ENCODE measurements at regions not wholly inside any gene's neighbourhood (a gene's known extent, or its start where the extent isn't known, plus 50 kb on each side); places are given as distances from the start of the nearest gene placed in this dataset.

DNA sequence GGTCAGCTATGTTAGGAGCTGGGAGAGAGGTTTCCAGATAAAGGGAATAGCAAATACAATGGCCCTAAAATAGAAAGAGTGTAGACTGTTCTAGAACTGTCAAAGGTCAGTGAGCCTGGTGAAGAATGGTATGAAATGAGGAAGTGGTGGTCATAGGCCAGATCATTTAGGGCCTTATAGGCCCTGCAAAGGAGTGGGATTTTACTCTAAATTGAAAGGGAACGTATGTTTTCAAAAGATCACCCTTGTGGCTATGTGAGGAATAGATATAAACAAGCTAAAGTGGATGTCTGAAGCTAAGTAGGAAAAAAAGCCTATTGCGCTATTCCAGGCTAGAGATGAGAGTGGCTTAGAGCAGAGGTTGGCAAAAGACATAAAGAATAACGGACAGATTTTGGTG is 70.7 kb upstream of the TDRD3 start:
- H3K27ac ChIP-seq (ENCODE audit: low read depth in 2 of 2, low read length in 1 of 2) = no peak overlapping the region
- H3K4me3 ChIP-seq (ENCODE audit: low read depth in 1 of 2, low read length in 2 of 2) = no peak overlapping the region
- H3K4me1 ChIP-seq (ENCODE audit: control insufficient read depth in 2 of 2, insufficient read depth in 2 of 2, low read length in 1 of 2) = no peaks in the 10 kb centered on the region
- no peaks in the 10 kb centered on the region for H3K9me3 ChIP-seq (ENCODE audit: control insufficient read depth in 2 of 2, insufficient read depth in 1 of 2, low read depth in 1 of 2, low read length in 1 of 2)
- H3K36me3 ChIP-seq (ENCODE audit: control insufficient read depth in 2 of 2, insufficient read depth in 2 of 2, low read length in 1 of 2) = no peaks in the 10 kb centered on the region
- WGBS, 2 donors = 87 to 92% methylated on average over 3 of the region's 3 CpGs
- H3K27me3 ChIP-seq (ENCODE audit: control insufficient read depth in 1 of 2, insufficient read depth in 2 of 2, low read length in 2 of 2) = no peaks in the 10 kb centered on the region

DNA sequence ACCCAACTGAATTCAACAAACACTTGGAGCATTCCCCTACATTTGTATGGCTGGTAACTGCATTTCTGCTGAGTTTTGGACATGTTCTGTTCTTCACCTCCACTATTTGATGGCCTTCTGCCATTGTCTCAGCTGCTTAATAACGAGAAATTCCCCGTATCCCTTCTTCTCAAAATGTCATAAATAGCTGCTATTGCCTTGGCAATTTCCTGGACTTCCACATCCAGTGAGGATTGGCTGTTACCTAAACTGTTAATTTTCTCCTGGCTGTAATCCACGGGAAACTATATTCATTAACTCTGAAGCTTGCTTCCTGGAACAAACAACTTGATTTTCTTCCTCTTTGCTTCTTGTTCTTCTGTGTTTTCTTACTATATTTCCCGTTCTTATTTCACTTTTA is 69.5 kb upstream of the TDRD3 start:
- WGBS, 2 donors = 21 to 23% methylated on average over 4 of the region's 4 CpGs
- no peak overlapping the region for H3K4me3 ChIP-seq (ENCODE audit: low read depth in 1 of 2, low read length in 2 of 2)
- no peaks in the 10 kb centered on the region for H3K27me3 ChIP-seq (ENCODE audit: control insufficient read depth in 1 of 2, insufficient read depth in 2 of 2, low read length in 2 of 2)
- H3K27ac ChIP-seq (ENCODE audit: low read depth in 2 of 2, low read length in 1 of 2) = no peak overlapping the region
- H3K36me3 ChIP-seq (ENCODE audit: control insufficient read depth in 2 of 2, insufficient read depth in 2 of 2, low read length in 1 of 2) = no peaks in the 10 kb centered on the region
- no peaks in the 10 kb centered on the region for H3K4me1 ChIP-seq (ENCODE audit: control insufficient read depth in 2 of 2, insufficient read depth in 2 of 2, low read length in 1 of 2)
- H3K9me3 ChIP-seq (ENCODE audit: control insufficient read depth in 2 of 2, insufficient read depth in 1 of 2, low read depth in 1 of 2, low read length in 1 of 2) = no peaks in the 10 kb centered on the region

DNA sequence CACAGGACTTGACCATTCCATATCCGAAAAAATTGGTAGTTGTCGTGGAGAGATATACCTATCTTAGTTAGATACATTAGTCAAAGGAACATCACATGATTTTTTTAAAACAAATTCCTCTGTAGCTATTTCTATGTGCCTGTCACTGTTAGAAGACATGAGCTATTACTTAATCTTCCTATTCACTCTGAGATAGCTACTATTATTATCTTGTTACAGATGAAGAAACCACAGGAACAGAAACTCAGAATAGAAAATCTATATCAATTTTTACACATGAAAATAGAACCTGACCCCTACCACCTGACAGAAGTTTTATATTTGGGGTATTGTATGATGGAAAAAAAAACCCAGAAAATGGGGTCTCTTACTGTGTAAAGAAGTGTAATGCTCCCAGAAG is 68.9 kb upstream of the TDRD3 start:
- 56 to 64% methylated on average over 2 of the region's 2 CpGs for WGBS, 2 donors
- H3K4me1 ChIP-seq (ENCODE audit: control insufficient read depth in 2 of 2, insufficient read depth in 2 of 2, low read length in 1 of 2) = no peaks in the 10 kb centered on the region
- H3K27me3 ChIP-seq (ENCODE audit: control insufficient read depth in 1 of 2, insufficient read depth in 2 of 2, low read length in 2 of 2) = no peaks in the 10 kb centered on the region
- no peaks in the 10 kb centered on the region for H3K36me3 ChIP-seq (ENCODE audit: control insufficient read depth in 2 of 2, insufficient read depth in 2 of 2, low read length in 1 of 2)
- no peak overlapping the region for H3K4me3 ChIP-seq (ENCODE audit: low read depth in 1 of 2, low read length in 2 of 2)
- no peak overlapping the region for H3K27ac ChIP-seq (ENCODE audit: low read depth in 2 of 2, low read length in 1 of 2)
- H3K9me3 ChIP-seq (ENCODE audit: control insufficient read depth in 2 of 2, insufficient read depth in 1 of 2, low read depth in 1 of 2, low read length in 1 of 2) = no peaks in the 10 kb centered on the region

DNA sequence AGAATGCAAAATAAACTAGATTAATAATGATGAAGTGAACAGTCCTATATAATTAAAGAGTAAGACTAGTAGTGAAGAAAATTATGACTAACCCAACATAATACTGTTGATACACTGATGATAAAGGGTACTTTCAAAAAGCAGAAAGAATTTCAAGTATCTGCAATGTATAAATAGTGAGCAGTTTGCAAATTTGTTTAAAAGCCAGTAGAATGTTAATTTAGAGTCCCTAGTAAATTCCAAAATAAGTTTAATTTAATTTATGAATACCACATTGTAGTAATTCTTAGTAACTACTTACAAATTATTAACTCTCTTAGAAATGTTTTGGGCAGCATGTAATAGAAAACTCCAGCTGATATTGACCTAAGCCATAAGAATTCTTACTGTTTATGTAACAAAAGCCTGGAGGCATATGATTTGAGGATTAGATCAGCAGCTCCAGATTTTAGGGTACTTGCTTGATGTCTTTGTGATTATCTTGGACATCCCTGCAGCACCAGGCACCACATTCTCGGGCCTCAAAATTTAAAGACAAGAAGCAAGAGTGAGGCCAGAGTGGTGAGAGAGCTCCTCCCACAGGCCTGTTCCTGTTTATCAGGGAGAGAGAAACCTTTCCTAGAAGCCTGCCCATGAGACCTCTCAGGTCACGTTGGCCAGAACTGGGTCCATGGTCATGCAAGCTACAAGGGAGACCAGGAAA is 67.6 kb upstream of the TDRD3 start:
- H3K27me3 ChIP-seq (ENCODE audit: control insufficient read depth in 1 of 2, insufficient read depth in 2 of 2, low read length in 2 of 2) = no peaks in the 10 kb centered on the region
- no peaks in the 10 kb centered on the region for H3K36me3 ChIP-seq (ENCODE audit: control insufficient read depth in 2 of 2, insufficient read depth in 2 of 2, low read length in 1 of 2)
- WGBS, 2 donors = 26 to 39% methylated on average over 2 of the region's 2 CpGs
- no peaks in the 10 kb centered on the region for H3K4me1 ChIP-seq (ENCODE audit: control insufficient read depth in 2 of 2, insufficient read depth in 2 of 2, low read length in 1 of 2)
- H3K4me3 ChIP-seq (ENCODE audit: low read depth in 1 of 2, low read length in 2 of 2) = no peak overlapping the region
- no peak overlapping the region for H3K27ac ChIP-seq (ENCODE audit: low read depth in 2 of 2, low read length in 1 of 2)
- no peaks in the 10 kb centered on the region for H3K9me3 ChIP-seq (ENCODE audit: control insufficient read depth in 2 of 2, insufficient read depth in 1 of 2, low read depth in 1 of 2, low read length in 1 of 2)

DNA sequence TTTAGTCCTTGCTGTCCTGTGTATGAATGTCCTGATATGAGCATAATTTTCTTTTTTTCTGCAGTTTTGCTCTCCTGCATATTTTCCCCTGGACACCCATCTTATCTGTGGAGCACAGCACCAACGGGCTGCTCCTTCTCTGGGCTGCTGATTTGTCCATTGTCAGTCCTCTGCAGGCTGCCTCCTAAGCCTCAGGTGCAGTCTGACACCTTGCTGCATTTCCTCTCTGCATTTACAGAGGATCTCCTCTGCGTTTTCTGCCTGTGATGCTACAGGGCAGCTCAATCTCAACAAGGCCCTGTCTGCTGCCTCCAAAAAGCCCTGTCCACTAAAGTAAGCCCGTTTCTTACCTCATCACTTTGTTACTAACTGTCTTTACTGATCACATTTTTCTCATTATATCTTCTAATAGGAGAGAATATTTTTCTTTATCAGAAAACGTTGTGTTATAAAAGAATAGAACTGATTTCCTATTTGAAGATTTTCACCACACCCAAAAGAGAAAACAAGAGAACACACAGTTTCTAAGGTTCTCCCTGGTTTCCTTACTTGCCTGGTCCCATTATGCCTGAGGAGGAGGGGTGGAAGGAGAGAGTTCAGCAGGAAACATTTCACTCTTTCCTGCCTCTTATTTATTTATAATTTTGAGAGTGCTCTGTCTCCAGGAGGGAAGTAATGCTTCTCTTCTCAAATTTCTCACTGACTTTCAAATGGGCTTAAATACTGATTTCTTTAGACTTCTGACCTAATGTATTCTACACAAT is 65.6 kb upstream of the TDRD3 start:
- no peaks in the 10 kb centered on the region for H3K36me3 ChIP-seq (ENCODE audit: control insufficient read depth in 2 of 2, insufficient read depth in 2 of 2, low read length in 1 of 2)
- H3K27me3 ChIP-seq (ENCODE audit: control insufficient read depth in 1 of 2, insufficient read depth in 2 of 2, low read length in 2 of 2) = no peaks in the 10 kb centered on the region
- H3K9me3 ChIP-seq (ENCODE audit: control insufficient read depth in 2 of 2, insufficient read depth in 1 of 2, low read depth in 1 of 2, low read length in 1 of 2) = no peaks in the 10 kb centered on the region
- no peaks in the 10 kb centered on the region for H3K4me1 ChIP-seq (ENCODE audit: control insufficient read depth in 2 of 2, insufficient read depth in 2 of 2, low read length in 1 of 2)
- no peak overlapping the region for H3K4me3 ChIP-seq (ENCODE audit: low read depth in 1 of 2, low read length in 2 of 2)
- WGBS, 2 donors = 47 to 49% methylated on average over 4 of the region's 4 CpGs
- no peak overlapping the region for H3K27ac ChIP-seq (ENCODE audit: low read depth in 2 of 2, low read length in 1 of 2)

DNA sequence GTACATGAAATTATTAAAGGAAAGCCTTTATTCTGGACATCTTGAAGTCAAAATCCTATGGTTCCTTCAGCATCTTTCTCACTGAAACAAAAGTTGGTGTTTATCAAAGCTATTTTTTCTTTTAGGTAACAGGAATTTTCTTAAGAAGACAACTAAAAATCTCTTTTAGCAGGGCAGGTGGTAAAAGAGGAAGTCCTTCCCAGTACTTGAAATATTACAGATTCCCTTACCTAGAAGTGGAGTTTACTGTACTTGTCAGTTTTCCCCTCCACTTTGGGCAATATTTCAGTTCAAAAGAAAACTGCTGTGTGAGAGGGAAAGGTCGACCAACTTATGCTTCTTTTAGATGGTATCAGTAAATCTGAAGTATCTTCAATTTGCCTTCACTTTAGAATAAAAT is 64.3 kb upstream of the TDRD3 start:
- Histone ChIP-seq H3K4me3 (ENCODE audit: low read depth in 1 of 2, low read length in 2 of 2) (no peak overlapping the region), H3K36me3 (ENCODE audit: control insufficient read depth in 2 of 2, insufficient read depth in 2 of 2, low read length in 1 of 2) (no peaks in the 10 kb centered on the region), H3K4me1 (ENCODE audit: control insufficient read depth in 2 of 2, insufficient read depth in 2 of 2, low read length in 1 of 2) (no peaks in the 10 kb centered on the region), H3K27ac (ENCODE audit: low read depth in 2 of 2, low read length in 1 of 2) (no peak overlapping the region), H3K27me3 (ENCODE audit: control insufficient read depth in 1 of 2, insufficient read depth in 2 of 2, low read length in 2 of 2) (no peaks in the 10 kb centered on the region), H3K9me3 (ENCODE audit: control insufficient read depth in 2 of 2, insufficient read depth in 1 of 2, low read depth in 1 of 2, low read length in 1 of 2) (no peaks in the 10 kb centered on the region)
- 57 to 69% methylated on average over 1 of the region's 1 CpG for WGBS, 2 donors

DNA sequence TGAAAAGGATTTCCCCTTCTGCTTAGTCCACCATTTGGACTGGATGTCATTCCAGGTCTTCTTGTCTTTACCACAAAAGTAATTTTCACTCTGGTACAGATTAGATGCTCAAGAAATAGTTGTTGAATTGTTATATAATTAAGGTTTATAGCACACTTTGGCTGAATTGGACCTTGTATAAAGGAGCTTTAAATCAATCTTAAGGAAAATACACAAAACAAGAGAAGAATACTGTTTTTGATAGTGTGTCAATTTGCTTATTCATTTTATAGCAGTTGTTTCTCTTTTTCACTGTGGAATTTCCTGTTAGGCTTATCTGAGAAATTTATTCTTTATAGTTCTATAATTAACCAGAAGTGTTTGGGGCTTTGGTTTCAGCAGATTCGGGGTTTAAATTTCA is 62.7 kb upstream of the TDRD3 start:
- WGBS, 2 donors = 44 to 68% methylated on average over 1 of the region's 1 CpG

DNA sequence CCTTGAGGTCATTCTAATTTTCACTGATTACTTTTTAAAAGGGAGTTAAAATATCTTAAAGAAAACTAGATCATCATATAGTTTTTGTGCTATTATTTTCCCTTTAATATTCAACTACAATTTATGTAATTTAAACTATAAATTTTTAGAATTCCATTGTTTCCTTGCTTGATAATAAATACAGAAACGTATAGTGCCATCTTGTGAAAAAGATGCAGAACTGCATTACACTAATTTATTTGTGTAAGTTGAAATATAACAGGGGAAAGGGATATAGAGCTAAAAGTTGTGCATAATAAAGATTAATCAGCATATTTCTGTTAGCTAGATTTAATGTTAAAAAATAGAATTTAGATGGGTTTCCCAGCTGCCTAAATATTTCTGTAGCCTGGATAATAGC is 61.5 kb upstream of the TDRD3 start:
- no peak overlapping the region for H3K27ac ChIP-seq (ENCODE audit: low read depth in 2 of 2, low read length in 1 of 2)
- H3K4me3 ChIP-seq (ENCODE audit: low read depth in 1 of 2, low read length in 2 of 2) = no peak overlapping the region
- 0 to 1% methylated on average over 1 of the region's 1 CpG for WGBS, 2 donors
- H3K4me1 ChIP-seq (ENCODE audit: control insufficient read depth in 2 of 2, insufficient read depth in 2 of 2, low read length in 1 of 2) = no peaks in the 10 kb centered on the region
- H3K27me3 ChIP-seq (ENCODE audit: control insufficient read depth in 1 of 2, insufficient read depth in 2 of 2, low read length in 2 of 2) = no peaks in the 10 kb centered on the region
- no peaks in the 10 kb centered on the region for H3K36me3 ChIP-seq (ENCODE audit: control insufficient read depth in 2 of 2, insufficient read depth in 2 of 2, low read length in 1 of 2)
- H3K9me3 ChIP-seq (ENCODE audit: control insufficient read depth in 2 of 2, insufficient read depth in 1 of 2, low read depth in 1 of 2, low read length in 1 of 2) = no peaks in the 10 kb centered on the region

More for the DNA sequence above, 62.7 kb upstream of the TDRD3 start:
- no peak overlapping the region for H3K4me3 ChIP-seq (ENCODE audit: low read depth in 1 of 2, low read length in 2 of 2)
- no peaks in the 10 kb centered on the region for H3K9me3 ChIP-seq (ENCODE audit: control insufficient read depth in 2 of 2, insufficient read depth in 1 of 2, low read depth in 1 of 2, low read length in 1 of 2)
- no peaks in the 10 kb centered on the region for H3K4me1 ChIP-seq (ENCODE audit: control insufficient read depth in 2 of 2, insufficient read depth in 2 of 2, low read length in 1 of 2)
- no peaks in the 10 kb centered on the region for H3K27me3 ChIP-seq (ENCODE audit: control insufficient read depth in 1 of 2, insufficient read depth in 2 of 2, low read length in 2 of 2)
- H3K27ac ChIP-seq (ENCODE audit: low read depth in 2 of 2, low read length in 1 of 2) = no peak overlapping the region
- H3K36me3 ChIP-seq (ENCODE audit: control insufficient read depth in 2 of 2, insufficient read depth in 2 of 2, low read length in 1 of 2) = no peaks in the 10 kb centered on the region

DNA sequence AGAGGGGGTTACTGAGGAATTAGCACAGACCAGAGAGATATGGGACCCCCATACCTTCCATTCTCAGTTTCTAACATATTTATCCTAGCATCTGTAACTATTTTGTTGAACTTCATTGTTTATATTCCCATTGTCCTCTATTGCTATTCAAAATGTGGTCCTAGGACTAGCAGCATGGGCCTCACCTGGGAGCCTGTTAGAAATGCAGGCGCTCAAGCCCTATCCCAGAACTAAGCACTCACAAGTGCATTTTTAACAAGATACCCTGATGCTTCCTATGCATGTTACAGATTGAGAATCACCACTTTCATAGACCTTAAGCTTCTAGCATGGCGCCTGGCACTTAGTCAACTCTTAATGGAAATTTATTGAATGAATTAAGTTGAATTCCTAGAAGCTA is 58.3 kb upstream of the TDRD3 start:
- Histone ChIP-seq H3K27ac (ENCODE audit: low read depth in 2 of 2, low read length in 1 of 2) (no peak overlapping the region), H3K27me3 (ENCODE audit: control insufficient read depth in 1 of 2, insufficient read depth in 2 of 2, low read length in 2 of 2) (no peaks in the 10 kb centered on the region), H3K4me1 (ENCODE audit: control insufficient read depth in 2 of 2, insufficient read depth in 2 of 2, low read length in 1 of 2) (no peaks in the 10 kb centered on the region), H3K9me3 (ENCODE audit: control insufficient read depth in 2 of 2, insufficient read depth in 1 of 2, low read depth in 1 of 2, low read length in 1 of 2) (no peaks in the 10 kb centered on the region), H3K36me3 (ENCODE audit: control insufficient read depth in 2 of 2, insufficient read depth in 2 of 2, low read length in 1 of 2) (no peaks in the 10 kb centered on the region), H3K4me3 (ENCODE audit: low read depth in 1 of 2, low read length in 2 of 2) (no peak overlapping the region)
- WGBS, 2 donors = 92 to 94% methylated on average over 2 of the region's 2 CpGs

DNA sequence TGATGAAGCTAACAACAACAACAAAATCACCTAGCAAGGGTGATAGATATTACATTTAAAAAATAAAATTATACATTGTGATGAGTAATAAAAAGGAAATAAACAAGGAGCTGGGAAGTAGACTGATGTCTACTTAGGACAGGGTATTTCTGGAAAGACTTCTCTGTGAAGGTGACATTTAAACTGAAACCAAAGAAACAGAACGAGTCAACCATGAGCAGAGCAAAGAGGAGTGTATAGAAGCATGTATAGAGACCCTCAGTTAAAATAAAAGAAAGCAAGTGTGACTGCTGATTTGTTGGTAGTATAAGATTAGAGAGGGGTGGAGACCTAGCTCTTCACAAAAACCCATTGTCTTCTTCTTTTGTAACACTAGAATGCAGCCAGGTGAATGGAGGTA is 53.0 kb upstream of the TDRD3 start:
- H3K27me3 ChIP-seq (ENCODE audit: control insufficient read depth in 1 of 2, insufficient read depth in 2 of 2, low read length in 2 of 2) = no peaks in the 10 kb centered on the region
- 64 to 68% methylated on average over 1 of the region's 1 CpG for WGBS, 2 donors

More for the DNA sequence above, 53.0 kb upstream of the TDRD3 start:
- Histone ChIP-seq H3K4me1 (ENCODE audit: control insufficient read depth in 2 of 2, insufficient read depth in 2 of 2, low read length in 1 of 2) (no peaks in the 10 kb centered on the region), H3K36me3 (ENCODE audit: control insufficient read depth in 2 of 2, insufficient read depth in 2 of 2, low read length in 1 of 2) (no peaks in the 10 kb centered on the region), H3K4me3 (ENCODE audit: low read depth in 1 of 2, low read length in 2 of 2) (no peak overlapping the region), H3K27ac (ENCODE audit: low read depth in 2 of 2, low read length in 1 of 2) (no peak overlapping the region), H3K9me3 (ENCODE audit: control insufficient read depth in 2 of 2, insufficient read depth in 1 of 2, low read depth in 1 of 2, low read length in 1 of 2) (no peaks in the 10 kb centered on the region)

Measured in esophagus (tissue), 2 donors.